NCI-H2029 treated with DMSO at 0.1 percent for 48 hours (cell line): ENCODE measurements at regions not wholly inside any gene's neighbourhood (a gene's known extent, or its start where the extent isn't known, plus 50 kb on each side); places are given as distances from the start of the nearest gene placed in this dataset.

Experiments used
- DNase-seq: peaks from one replicate; lab custom pipeline; 2025; lab: John Stamatoyannopoulos, UW

DNA sequence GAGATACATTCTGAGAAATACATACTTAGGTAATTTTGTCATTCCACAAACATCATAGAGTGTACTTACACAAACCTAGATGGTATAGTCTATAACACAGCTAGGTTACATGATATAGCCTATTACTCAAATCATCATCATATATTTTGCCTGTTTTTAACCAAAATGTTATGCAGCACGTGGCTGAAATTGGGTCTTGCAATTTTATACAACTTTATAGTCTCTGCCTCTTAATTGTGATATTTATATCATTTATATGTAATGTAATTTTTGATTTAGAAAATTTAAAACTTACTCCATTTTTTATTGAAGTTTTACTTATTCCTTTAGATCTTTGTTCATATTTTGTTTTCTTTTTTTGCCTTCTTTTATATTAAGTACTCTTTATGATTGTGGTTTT is 350.7 kb upstream of the DCN start:
- DNase-seq, result no peak

GRCh38 chr12:91529829-91530228 is 347.2 kb upstream of the DCN start:
- no peak for DNase-seq

DNA sequence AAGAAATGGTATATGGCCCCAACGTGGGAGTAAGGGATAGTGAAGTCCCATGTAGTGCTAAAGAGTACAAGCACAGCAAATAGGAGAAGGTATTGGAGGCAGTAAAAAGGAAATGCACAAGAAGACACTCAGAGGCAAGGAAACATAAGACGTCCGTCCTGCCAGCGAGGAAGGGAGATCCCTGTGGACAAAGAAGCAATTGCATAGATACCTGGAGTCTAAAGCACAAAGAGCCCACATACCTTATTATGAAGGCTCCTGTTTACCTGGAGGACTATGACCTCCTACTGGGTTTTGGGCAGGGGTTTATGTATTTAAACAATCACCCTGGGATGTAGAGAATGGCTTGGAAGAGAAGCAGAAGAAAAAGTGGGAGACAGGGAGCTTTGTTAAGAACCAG is 341.2 kb upstream of the DCN start:
- DNase-seq, result no peak

DNA sequence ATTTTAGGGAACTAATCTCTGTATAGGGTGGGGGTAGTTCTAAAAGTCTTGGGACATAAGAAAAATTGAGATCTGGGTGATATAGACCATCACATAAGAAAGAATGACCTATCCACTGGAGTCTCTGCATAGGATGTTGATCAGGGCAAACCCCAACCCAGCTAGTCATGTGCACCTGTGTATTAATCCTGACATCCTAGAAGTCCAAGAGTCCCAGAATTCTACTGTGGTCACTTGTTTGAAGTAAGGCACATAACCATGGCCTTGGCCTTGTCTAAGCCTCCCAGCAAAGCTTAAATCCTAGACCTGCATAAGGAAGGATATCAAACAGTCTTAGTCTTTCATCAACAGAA is 334.1 kb upstream of the DCN start:
- no peak for DNase-seq

DNA sequence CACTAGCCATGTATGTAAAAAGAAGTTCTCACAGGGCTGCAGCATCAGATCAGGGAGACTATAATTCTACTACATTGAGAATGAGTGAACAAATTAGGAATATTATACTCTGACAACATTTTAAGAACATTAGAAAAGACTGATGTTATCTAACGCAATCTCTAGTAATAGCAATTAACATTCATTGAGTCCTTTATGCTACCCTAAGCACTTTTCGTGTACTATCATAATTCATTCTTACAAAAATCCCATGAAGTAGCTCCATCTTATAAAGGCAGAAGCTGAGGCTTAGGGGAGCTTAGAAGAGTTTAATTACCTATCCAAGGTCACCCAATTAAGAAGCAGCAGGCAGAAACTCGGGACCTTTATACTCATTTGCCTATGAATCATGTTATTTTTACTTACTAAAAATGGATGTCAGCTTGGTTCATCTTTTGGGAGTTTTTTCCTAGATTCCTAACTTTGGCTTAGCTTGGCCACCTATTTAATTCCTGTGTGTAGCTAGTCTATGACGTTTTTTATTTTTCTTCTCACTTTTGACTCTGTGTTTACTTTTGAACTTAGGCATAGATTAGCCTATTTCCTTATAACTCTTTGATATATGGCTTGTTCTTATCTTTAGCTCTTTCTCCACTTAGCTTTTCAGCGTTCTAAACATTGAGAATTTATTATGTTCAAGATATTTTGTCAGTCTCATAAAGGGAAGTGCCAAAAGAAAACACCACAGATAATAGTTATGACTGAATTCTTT is 333.5 kb upstream of the DCN start:
- DNase-seq, result no peak

DNA sequence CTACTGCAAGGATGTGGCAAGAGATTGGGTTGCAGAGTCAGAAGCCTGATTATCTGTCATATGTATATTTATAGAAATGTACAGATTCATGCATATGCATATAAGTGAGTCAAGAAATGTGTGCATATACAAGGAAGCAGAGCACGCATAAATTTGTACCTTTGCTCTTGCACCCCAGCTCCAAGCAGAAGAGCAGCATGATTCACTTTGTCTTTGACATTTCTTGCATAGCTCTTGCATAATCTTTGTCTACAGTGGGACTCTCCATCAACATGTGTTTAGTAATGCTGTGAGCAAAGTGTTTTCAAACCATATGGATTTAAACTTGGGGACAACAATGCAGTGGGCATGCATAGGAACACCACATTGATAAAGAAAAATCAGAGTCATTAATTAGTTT is 330.7 kb upstream of the DCN start:
- DNase-seq, result no peak

GRCh38 chr12:91511795-91512420 is 329.3 kb upstream of the DCN start:
- no peak for DNase-seq

GRCh38 chr12:91507754-91508153 is 325.1 kb upstream of the DCN start:
- no peak for DNase-seq

- DNase-seq, result no peak
Measured at GRCh38 chr12:91506452-91506851, 323.8 kb upstream of the DCN start.

DNA sequence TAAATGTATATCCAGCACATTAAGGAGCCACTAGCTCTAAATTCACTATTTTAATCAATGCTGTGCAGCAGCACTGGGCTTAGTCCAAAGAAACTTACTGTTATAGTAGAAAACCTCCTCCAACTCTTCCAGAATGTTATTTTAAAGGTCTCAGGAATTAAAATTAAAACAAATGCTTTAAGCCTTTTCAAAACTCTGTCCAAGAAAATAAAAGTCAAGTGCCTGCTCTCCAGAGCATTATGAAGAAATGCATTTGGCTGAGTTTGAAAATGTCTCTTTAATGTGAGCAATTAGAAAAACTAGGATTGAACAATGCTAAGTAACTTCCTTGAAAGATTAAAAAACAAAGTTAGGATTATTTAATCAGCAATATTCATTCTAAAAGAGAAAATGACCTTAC is 322.4 kb upstream of the DCN start:
- no peak for DNase-seq

GRCh38 chr12:91502208-91502607 is 319.6 kb upstream of the DCN start:
- no peak for DNase-seq

- DNase-seq, result no peak
Measured at GRCh38 chr12:91496337-91496736, 313.7 kb upstream of the DCN start.

GRCh38 chr12:91493308-91493707 is 310.7 kb upstream of the DCN start:
- no peak for DNase-seq

- no peak for DNase-seq
Measured at GRCh38 chr12:91492648-91493047, 310.0 kb upstream of the DCN start.

DNA sequence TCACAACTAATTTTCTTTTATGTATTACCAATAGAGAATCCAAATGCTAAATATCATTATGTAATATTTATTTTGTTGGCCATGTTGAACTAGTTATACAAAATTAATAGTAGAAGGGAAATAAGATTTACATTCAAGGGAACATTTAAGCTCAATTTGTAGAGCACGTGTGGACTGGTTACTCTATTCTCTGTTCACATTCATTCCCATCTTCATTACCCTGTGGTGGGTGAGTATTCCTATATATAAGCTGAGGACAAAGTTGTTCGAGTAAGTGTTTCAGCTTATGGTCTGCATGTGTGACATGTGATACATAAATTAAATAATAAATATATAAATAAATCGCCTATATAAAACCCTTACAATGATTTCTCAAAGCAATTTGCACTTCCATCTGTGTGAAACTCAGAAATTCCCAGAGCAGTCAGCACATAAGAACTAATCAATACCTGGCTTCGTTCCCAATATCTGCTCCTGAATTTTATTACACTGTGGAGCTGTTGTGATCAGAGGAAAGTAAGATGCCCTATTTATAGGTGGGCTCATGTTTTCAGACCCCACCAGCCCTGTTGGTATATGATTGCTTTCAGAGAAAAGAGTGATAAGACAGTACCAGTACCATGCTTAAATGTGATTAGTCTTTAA is 308.2 kb upstream of the DCN start:
- DNase-seq, result no peak

- DNase-seq, result no peak
Measured at GRCh38 chr12:91483471-91483985, 300.9 kb upstream of the DCN start.

GRCh38 chr12:91482231-91482630 is 299.6 kb upstream of the DCN start:
- no peak for DNase-seq

DNA sequence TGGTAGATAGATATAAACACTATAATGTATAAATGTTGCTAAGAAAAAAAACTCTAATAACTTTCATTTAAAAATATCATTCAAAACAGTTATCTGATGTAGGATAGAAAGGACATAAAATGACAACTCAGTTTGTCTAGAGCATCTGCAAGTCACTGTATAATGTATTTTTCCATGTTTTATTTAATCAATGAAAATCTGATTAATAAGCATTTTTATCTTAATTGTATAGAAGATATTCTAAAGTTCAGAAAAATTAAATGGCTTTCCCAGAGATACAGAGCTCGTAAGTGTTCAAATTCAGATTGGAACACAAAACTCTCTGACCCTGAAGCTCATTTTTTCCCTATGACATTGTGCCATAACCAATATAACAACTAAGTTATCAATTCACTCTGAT is 295.9 kb upstream of the DCN start:
- no peak for DNase-seq

DNA sequence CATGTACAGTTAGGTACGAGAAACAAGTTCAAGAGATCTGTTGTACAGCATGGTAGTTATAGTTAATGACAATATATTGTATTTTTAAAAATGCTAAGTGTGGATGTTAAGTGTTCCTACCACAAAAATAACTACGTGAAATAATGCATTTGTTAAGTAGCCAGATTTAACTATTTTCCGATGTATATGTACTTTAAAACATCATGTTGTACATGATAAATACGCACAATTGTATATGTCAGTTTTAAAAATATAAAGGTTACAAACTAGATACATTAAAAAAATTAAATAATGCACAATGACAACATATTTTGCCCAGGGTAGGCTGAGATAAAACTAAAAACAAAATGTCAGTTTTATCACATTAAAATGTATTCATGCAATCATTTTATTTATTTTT is 285.1 kb upstream of the DCN start:
- DNase-seq, result no peak

DNA sequence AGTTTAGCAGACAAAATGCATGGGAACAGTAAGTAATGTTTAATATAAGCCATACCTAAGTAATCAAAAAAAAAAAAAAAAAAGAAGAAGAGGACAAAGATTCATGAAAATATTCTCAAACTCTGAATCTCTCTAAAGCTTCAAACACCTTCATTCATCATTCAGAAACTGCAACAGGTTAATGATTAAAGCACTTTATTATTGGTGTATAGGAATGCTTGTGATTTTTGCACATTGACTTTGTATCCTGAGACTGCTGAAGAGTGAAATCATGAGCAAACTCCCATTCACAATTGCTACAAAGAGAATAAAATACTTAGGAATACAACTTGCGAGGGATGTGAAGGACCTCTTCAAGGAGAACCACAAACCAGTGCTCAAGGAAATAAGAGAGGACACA is 278.4 kb upstream of the DCN start:
- no peak for DNase-seq

GRCh38 chr12:91460469-91460868 is 277.9 kb upstream of the DCN start:
- no peak for DNase-seq

DNA sequence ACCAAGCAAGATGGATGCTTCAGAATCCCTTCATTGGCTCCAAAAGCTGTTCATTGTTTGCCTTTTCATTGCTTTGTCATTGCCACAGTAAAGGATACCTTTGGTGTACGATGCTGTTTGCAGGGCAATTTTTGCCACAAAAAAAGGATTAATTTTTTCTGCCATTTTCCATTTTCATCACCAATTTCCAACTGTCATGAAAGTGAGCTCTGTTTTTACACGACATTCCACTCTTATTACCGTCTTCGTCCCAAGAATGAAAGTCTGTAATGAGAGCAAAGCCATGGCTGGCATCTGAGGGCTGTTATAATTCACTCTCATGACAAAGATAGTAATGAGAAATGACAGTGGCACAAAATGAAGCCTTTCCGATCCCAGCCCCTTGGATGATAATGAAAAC is 272.7 kb upstream of the DCN start:
- DNase-seq, result no peak

GRCh38 chr12:91454179-91454578 is 271.6 kb upstream of the DCN start:
- DNase-seq, result no peak
